GM23248 (cell line): ENCODE measurements at regions not wholly inside any gene's neighbourhood (a gene's known extent, or its start where the extent isn't known, plus 50 kb on each side); places are given as distances from the start of the nearest gene placed in this dataset.

Experiments used
- EZH2 ChIP-seq: fragments of 200-600 bp; sonication (generic); IDR thresholded peaks from 2 replicates; pipeline ENCODE4 v1.6.1; 2018; ENCODE audit warnings: antibody characterized with exemption, mild to moderate bottlenecking; ENCODE audit not compliant: insufficient read depth, poor library complexity, severe bottlenecking
- EZH2phosphoT487 ChIP-seq: fragments of 200-600 bp; sonication (generic); IDR thresholded peaks from 2 replicates; pipeline ENCODE4 v1.6.1; 2018; ENCODE audit warnings: antibody characterized with exemption, moderate library complexity, mild to moderate bottlenecking, low read depth; ENCODE audit not compliant: insufficient read depth

GRCh38 chr12:33560653-33561208 lies 121.1 kb upstream of the SYT10 start:
- TF ChIP-seq EZH2phosphoT487 (no peak), EZH2 (no peak)
